ENCODE measurements at regions not wholly inside any gene's neighbourhood (a gene's known extent, or its start where the extent isn't known, plus 50 kb on each side); places are given as distances from the start of the nearest gene placed in this dataset.

DNA sequence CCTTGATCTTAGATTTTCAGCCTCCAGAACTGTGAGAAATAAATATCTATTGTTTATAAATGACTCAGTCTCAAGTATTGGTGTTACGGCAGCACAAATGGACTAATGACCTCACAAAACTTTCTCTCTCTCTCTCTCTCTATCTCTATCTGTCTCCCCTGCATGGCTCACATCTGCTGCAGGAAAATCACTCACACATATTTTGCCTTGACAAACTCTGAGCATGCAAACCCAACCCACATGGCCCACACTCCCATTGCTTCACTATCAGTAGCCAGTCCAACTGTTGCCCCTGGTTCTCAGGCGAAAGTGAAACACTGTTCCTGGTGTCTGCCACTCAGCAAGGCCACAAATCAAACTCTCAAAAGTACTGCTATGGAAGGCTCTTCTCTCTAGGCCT lies 66.4 kb upstream of the PIK3R1 start:
- no peaks in the 10 kb centered on the region for H4K20me1 ChIP-seq (ENCODE audit: control insufficient read depth, insufficient read depth, insufficient read length)
- no peak overlapping the region for H3K4ac ChIP-seq (ENCODE audit: low read depth, low read length)
- H4K8ac ChIP-seq (replicated peaks; ENCODE audit: insufficient read length, low read depth, low read length), result no peak overlapping the region
- peaks cover 11 to 13% of the 10 kb centered on the region in 2 experiments for H3K4me1 Mint-ChIP-seq
- no peak overlapping the region for H2BK15ac ChIP-seq (ENCODE audit: low read depth, low read length)
- no peak overlapping the region for H3K4me2 ChIP-seq (ENCODE audit: insufficient read depth, insufficient read length, low read length)
- no peaks in the 10 kb centered on the region for H3K23me2 ChIP-seq (ENCODE audit: insufficient read length, low read depth, low read length, poor library complexity, severe bottlenecking)
- H2BK5ac ChIP-seq (ENCODE audit: insufficient read length, low read length), result no peak overlapping the region
- no CpG with 5 or more reads among the region's 2 CpGs for WGBS (ENCODE audit: extremely low coverage, insufficient read length, low lambda C conversion rate)
- no peaks in the 10 kb centered on the region for H3K27me3 ChIP-seq (ENCODE audit: insufficient read depth, low read length)
- no peaks in the 10 kb centered on the region for H3K27me3 Mint-ChIP-seq (ENCODE audit: low read depth)
- no peak overlapping the region for H3K23ac ChIP-seq (ENCODE audit: insufficient read length, low read depth, low read length)
- H2BK120ac ChIP-seq (ENCODE audit: low read depth, low read length, poor library complexity, severe bottlenecking), result no peak overlapping the region
- H3K4me3 Mint-ChIP-seq, result no peak overlapping the region
- H3K9me3 Mint-ChIP-seq, result peaks cover 0 to 2% of the 10 kb centered on the region in 2 experiments; a peak in 2 of 5 replicates
- no peak overlapping the region for H2BK12ac ChIP-seq (ENCODE audit: insufficient read length, low read depth, low read length)
- H2BK20ac ChIP-seq (ENCODE audit: low read depth, low read length, poor library complexity, severe bottlenecking), result no peak overlapping the region
- H2AFZ ChIP-seq (ENCODE audit: low read length), result no peak overlapping the region
- no peak overlapping the region for H3K9ac ChIP-seq (ENCODE audit: extremely low read depth, insufficient read length, low read length)
- H3K4me1 ChIP-seq (ENCODE audit: insufficient read depth, low read length), result no peaks in the 10 kb centered on the region; the same call in 1 of the 2 replicates
- no peak overlapping the region for H4K5ac ChIP-seq (ENCODE audit: insufficient read length, low read depth, low read length)
- H3K18ac ChIP-seq (ENCODE audit: insufficient read length, low read depth, low read length), result no peak overlapping the region
- H3K36me3 Mint-ChIP-seq (ENCODE audit: insufficient read depth in 1 of 3, low read depth in 3 of 3), result no peaks in the 10 kb centered on the region
- no peaks in the 10 kb centered on the region for H3K79me1 ChIP-seq (ENCODE audit: insufficient read depth, low read depth, low read length, poor library complexity, severe bottlenecking)
- H3K9me3 ChIP-seq (ENCODE audit: control insufficient read depth, low read depth, low read length), result no peaks in the 10 kb centered on the region
- no peak for DNase-seq
- no peak overlapping the region for H3K56ac ChIP-seq (ENCODE audit: insufficient read length, low read depth, low read length)
- no peak overlapping the region for H2AK5ac ChIP-seq (ENCODE audit: insufficient read length, low read length)
- no peak overlapping the region for H3T11ph ChIP-seq (ENCODE audit: low read length)
- H3K27ac Mint-ChIP-seq, result no peak overlapping the region
- no peak overlapping the region for H4K91ac ChIP-seq (ENCODE audit: insufficient read length, low read depth, low read length)
- H3K79me2 ChIP-seq (ENCODE audit: insufficient read depth, low read length), result no peaks in the 10 kb centered on the region
- TF ChIP-seq, protein P1, sequence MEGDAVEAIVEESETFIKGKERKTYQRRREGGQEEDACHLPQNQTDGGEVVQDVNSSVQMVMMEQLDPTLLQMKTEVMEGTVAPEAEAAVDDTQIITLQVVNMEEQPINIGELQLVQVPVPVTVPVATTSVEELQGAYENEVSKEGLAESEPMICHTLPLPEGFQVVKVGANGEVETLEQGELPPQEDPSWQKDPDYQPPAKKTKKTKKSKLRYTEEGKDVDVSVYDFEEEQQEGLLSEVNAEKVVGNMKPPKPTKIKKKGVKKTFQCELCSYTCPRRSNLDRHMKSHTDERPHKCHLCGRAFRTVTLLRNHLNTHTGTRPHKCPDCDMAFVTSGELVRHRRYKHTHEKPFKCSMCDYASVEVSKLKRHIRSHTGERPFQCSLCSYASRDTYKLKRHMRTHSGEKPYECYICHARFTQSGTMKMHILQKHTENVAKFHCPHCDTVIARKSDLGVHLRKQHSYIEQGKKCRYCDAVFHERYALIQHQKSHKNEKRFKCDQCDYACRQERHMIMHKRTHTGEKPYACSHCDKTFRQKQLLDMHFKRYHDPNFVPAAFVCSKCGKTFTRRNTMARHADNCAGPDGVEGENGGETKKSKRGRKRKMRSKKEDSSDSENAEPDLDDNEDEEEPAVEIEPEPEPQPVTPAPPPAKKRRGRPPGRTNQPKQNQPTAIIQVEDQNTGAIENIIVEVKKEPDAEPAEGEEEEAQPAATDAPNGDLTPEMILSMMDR (conservative IDR thresholded peaks at IDR 0.05), result no peak
- no peak overlapping the region for H3K14ac ChIP-seq (ENCODE audit: insufficient read depth, low read length)
- H3K27ac ChIP-seq (ENCODE audit: insufficient read length, low read depth, low read length), result no peak overlapping the region
